IMR-90 (cell line): ENCODE measurements at regions not wholly inside any gene's neighbourhood (a gene's known extent, or its start where the extent isn't known, plus 50 kb on each side); places are given as distances from the start of the nearest gene placed in this dataset.

Experiments
- CTCF ChIP-seq: conservative IDR thresholded peaks from 2 replicates; pipeline ENCODE4 v1.5.1; 2012; ENCODE audit warnings: mild to moderate bottlenecking, low read depth, low read length, improper control_type of control experiment
- ELK1 ChIP-seq: fragments of 150-350 bp; IDR thresholded peaks from 2 replicates; pipeline ENCODE4 v1.6.1; 2016; ENCODE audit warnings: low read depth, mild to moderate bottlenecking, low read length, moderate library complexity, borderline replicate concordance
- MAZ ChIP-seq: IDR thresholded peaks from 2 replicates; pipeline ENCODE4 v1.6.1; 2012; ENCODE audit warnings: low read depth, mild to moderate bottlenecking, low read length, improper control_type of control experiment, moderate library complexity, borderline replicate concordance
- POLR2A ChIP-seq: IDR thresholded peaks from 2 replicates; pipeline ENCODE4 v1.6.1; 2012; ENCODE audit warnings: mild to moderate bottlenecking, low read depth, low read length
- RAD21 ChIP-seq: IDR thresholded peaks from 2 replicates; pipeline ENCODE4 v1.6.1; 2012; ENCODE audit warnings: low read length, improper control_type of control experiment
- RCOR1 ChIP-seq: IDR thresholded peaks from 2 replicates; pipeline ENCODE4 v1.6.1; 2012; ENCODE audit warnings: mild to moderate bottlenecking, low read length, improper control_type of control experiment; ENCODE audit not compliant: insufficient replicate concordance
- RFX5 ChIP-seq: IDR thresholded peaks from 2 replicates; pipeline ENCODE4 v1.8.0; 2012; ENCODE audit warnings: low read depth, mild to moderate bottlenecking, low read length, moderate library complexity
- SMC3 ChIP-seq: fragments of 150-350 bp; IDR thresholded peaks from 2 replicates; pipeline ENCODE4 v1.6.1; 2016; ENCODE audit warnings: low read depth, mild to moderate bottlenecking, antibody characterized with exemption, low read length, moderate library complexity
- TF ChIP-seq, protein P1 (sequence below): fragments of 150-350 bp; IDR thresholded peaks from 2 replicates; pipeline ENCODE4 v1.6.1; 2017; ENCODE audit warnings: mild to moderate bottlenecking, antibody characterized with exemption, low read length, low read depth

DNA sequence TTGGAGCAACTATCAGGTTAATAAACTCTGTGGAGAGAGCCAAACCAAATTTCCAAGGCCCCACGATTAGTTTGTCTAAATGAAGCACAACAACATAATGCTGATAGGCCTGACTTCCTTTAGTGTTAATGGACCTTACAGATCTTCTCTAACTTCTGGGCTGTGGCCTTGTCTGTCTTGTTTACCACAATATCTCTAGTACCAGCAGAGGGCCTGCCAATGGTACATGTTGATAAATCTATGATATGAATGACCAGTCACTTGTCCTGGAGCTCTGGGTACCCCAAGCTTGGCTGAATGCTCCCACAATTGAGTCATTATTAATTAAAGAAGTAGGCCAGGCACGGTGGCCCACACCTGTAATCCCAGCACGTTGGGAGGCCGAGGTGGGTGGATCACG lies 78.9 kb upstream of the CISTR start:
- no peak for TF ChIP-seq CTCF
- TF ChIP-seq RCOR1: no peak
- no peak for TF ChIP-seq POLR2A
- no peak for TF ChIP-seq RFX5
- TF ChIP-seq, protein P1, sequence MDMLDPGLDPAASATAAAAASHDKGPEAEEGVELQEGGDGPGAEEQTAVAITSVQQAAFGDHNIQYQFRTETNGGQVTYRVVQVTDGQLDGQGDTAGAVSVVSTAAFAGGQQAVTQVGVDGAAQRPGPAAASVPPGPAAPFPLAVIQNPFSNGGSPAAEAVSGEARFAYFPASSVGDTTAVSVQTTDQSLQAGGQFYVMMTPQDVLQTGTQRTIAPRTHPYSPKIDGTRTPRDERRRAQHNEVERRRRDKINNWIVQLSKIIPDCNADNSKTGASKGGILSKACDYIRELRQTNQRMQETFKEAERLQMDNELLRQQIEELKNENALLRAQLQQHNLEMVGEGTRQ: no peak
- no peak for TF ChIP-seq RAD21
- no peak for TF ChIP-seq SMC3
- TF ChIP-seq MAZ: no peak
- TF ChIP-seq ELK1: no peak
